HepG2 (cell line): ENCODE measurements at regions not wholly inside any gene's neighbourhood (a gene's known extent, or its start where the extent isn't known, plus 50 kb on each side); places are given as distances from the start of the nearest gene placed in this dataset.

ENCODE experiments used
- ATAC-seq: fragments of 200-7000 bp; cut with Tn5 transposase; 3 replicates; pipeline ENCODE4 v1.9.1; 2020; ENCODE audit warnings: mild to moderate bottlenecking, moderate library complexity
- BruUV-seq: library from RNA; stranded (reverse); fragments of 400-500 nt; replicated peaks from 2 replicates; lab custom pipeline; 2021; lab: Mats Ljungman, UMichigan
- CTCF ChIA-PET: fragments of 300-600 bp; formaldehyde crosslinking; extraction: SDS; loops from one replicate; lab custom pipeline; 2021; ENCODE audit warnings: low total read pairs, inconsistent platforms, low intra/inter-chr PET ratio; lab: Yijun Ruan, JAX
- POLR2A ChIA-PET: fragments of 350-600 bp; sonication (Branson Sonifier 250); formaldehyde crosslinking; loops from one replicate; lab custom pipeline; 2020; ENCODE audit warnings: antibody characterized with exemption, inconsistent platforms; lab: Yijun Ruan, JAX
- DNase-seq: peaks from one replicate; pipeline ENCODE4 v3.0.0-alpha.2; 2015; ENCODE audit warnings: low spot score
- FAIRE-seq: peaks from 3 replicates; lab custom pipeline; 2011; peaks lifted over from hg19 to GRCh38; lab: Jason Lieb, UNC
- H2AFZ ChIP-seq: one replicate; pipeline ENCODE4 v1.6.1; 2011; ENCODE audit warnings: low read length, inconsistent platforms
- H3K27ac ChIP-seq: fragments of 300-600 bp; 3 replicates; pipeline ENCODE4 v1.8.0; 2011; ENCODE audit warnings: mixed run types, mild to moderate bottlenecking, mixed read lengths, low read length, inconsistent platforms; ENCODE audit not compliant: insufficient read depth; ENCODE audit errors: extremely low read length
- H3K27me3 ChIP-seq, 2 experiments: fragments of 200-600 bp in 1 of 2; 2 replicates in 1 of 2; 3 replicates in 1 of 2; pipeline versions ENCODE4 v1.6.0 to v1.8.0; 2011; ENCODE audit warnings: low read length in 2 of 2, mild to moderate bottlenecking in 2 of 2, moderate library complexity in 2 of 2, inconsistent platforms in 1 of 2; ENCODE audit not compliant: insufficient read depth in 2 of 2, control insufficient read depth in 1 of 2
- H3K36me3 ChIP-seq, 2 experiments: fragments of 200-600 bp in 1 of 2; replicated peaks in 1 of 2; 2 replicates in 1 of 2; 3 replicates in 1 of 2; pipeline versions ENCODE4 v1.5.1 to v1.8.0; 2011; ENCODE audit warnings: low read length in 2 of 2, inconsistent platforms in 1 of 2; ENCODE audit not compliant: insufficient read depth in 2 of 2, control insufficient read depth in 1 of 2
- H3K4me1 ChIP-seq: 2 replicates; pipeline ENCODE4 v1.5.1; 2012; ENCODE audit warnings: low read length, inconsistent platforms; ENCODE audit not compliant: insufficient read depth
- H3K4me2 ChIP-seq: 2 replicates; pipeline ENCODE4 v1.6.0; 2011; ENCODE audit warnings: low read depth, low read length, inconsistent platforms
- H3K4me3 ChIP-seq, 3 experiments: fragments of 200-600 bp in 1 of 3; sonication (generic), shearing (Covaris generic) in 1 of 3; replicated peaks in 1 of 3; 2 replicates each; pipeline ENCODE4 v1.5.1; 2011 to 2016; ENCODE audit warnings: low read length in 3 of 3, inconsistent platforms in 2 of 3, low read depth in 2 of 3, mild to moderate bottlenecking in 2 of 3, control low read depth in 1 of 3, mixed read lengths in 1 of 3; ENCODE audit not compliant: insufficient read depth in 1 of 3
- H3K79me2 ChIP-seq: one replicate; pipeline ENCODE4 v1.6.1; 2011; ENCODE audit warnings: low read length, inconsistent platforms; ENCODE audit not compliant: insufficient read depth
- H3K9ac ChIP-seq: 2 replicates; pipeline ENCODE4 v1.6.0; 2011; ENCODE audit warnings: mild to moderate bottlenecking, low read depth, low read length, inconsistent platforms; ENCODE audit not compliant: insufficient read depth
- H3K9me3 ChIP-seq: 2 replicates; pipeline ENCODE4 v1.5.1; 2012; ENCODE audit warnings: mild to moderate bottlenecking, low read length
- H4K20me1 ChIP-seq: 2 replicates; pipeline ENCODE4 v1.6.0; 2011; ENCODE audit warnings: inconsistent platforms, mild to moderate bottlenecking, low read length, moderate library complexity; ENCODE audit not compliant: insufficient read depth
- CEBPB ChIP-seq: IDR thresholded peaks from 2 replicates; pipeline ENCODE4 v1.6.1; 2011; ENCODE audit warnings: low read depth, low read length, improper control_type of control experiment, borderline replicate concordance
- FOXO1 ChIP-seq: sonication (generic); formaldehyde crosslinking; IDR thresholded peaks from 2 replicates; pipeline ENCODE4 v1.4.0; 2020; ENCODE audit warnings: missing genetic modification reagents
- HNRNPL ChIP-seq: fragments of 200-400 bp; formaldehyde crosslinking; IDR thresholded peaks from 2 replicates; pipeline ENCODE4 v1.6.1; 2017; ENCODE audit warnings: mild to moderate bottlenecking, low read depth, low read length
- KDM5B ChIP-seq: sonication (generic); formaldehyde crosslinking; IDR thresholded peaks from 2 replicates; pipeline ENCODE4 v1.4.0; 2020; ENCODE audit warnings: missing genetic modification reagents, mild to moderate bottlenecking, borderline replicate concordance
- PAWR ChIP-seq: sonication (generic); formaldehyde crosslinking; IDR thresholded peaks from 2 replicates; pipeline ENCODE4 v1.4.0; 2020; ENCODE audit warnings: missing genetic modification reagents, mild to moderate bottlenecking, borderline replicate concordance
- POLR2G ChIP-seq: fragments of 200-400 bp; formaldehyde crosslinking; IDR thresholded peaks from 2 replicates; pipeline ENCODE4 v1.6.1; 2018; ENCODE audit warnings: mild to moderate bottlenecking, low read depth, low read length, moderate library complexity
- ZFP36 ChIP-seq: fragments of 150-350 bp; IDR thresholded peaks from 2 replicates; pipeline ENCODE4 v1.6.1; 2018; ENCODE audit warnings: borderline replicate concordance, low read length, low read depth; ENCODE audit not compliant: partially characterized antibody
- ZNF256 ChIP-seq: sonication (generic); formaldehyde crosslinking; conservative IDR thresholded peaks from 2 replicates; pipeline ENCODE4 v1.4.0; 2020; ENCODE audit warnings: missing genetic modification reagents
- ZNF441 ChIP-seq: sonication (generic); formaldehyde crosslinking; IDR thresholded peaks from 2 replicates; pipeline ENCODE4 v1.7.0; 2021; ENCODE audit warnings: missing genetic modification reagents, borderline replicate concordance
- ZNF556 ChIP-seq: sonication (generic); formaldehyde crosslinking; IDR thresholded peaks from 2 replicates; pipeline ENCODE4 v1.4.0; 2020; ENCODE audit warnings: mild to moderate bottlenecking, missing genetic modification reagents, borderline replicate concordance
- ZNF788 ChIP-seq: sonication (generic); formaldehyde crosslinking; IDR thresholded peaks from 2 replicates; pipeline ENCODE4 v1.5.0; 2020; ENCODE audit warnings: mild to moderate bottlenecking, missing genetic modification reagents, borderline replicate concordance
- ZSCAN20 ChIP-seq: sonication (generic); formaldehyde crosslinking; IDR thresholded peaks from 2 replicates; pipeline ENCODE4 v1.4.0; 2020; ENCODE audit warnings: missing genetic modification reagents, mild to moderate bottlenecking, borderline replicate concordance
- WGBS: methylation state at CpG from one replicate; pipeline ENCODE4 v1.1.6; 2017; ENCODE audit warnings: low lambda C conversion rate; 5-methylcytosine and 5-hydroxymethylcytosine counted together
- in situ Hi-C: cut with HindIII; loops from 2 replicates; pipeline ENCODE4 v1.10.0; 2017; ENCODE audit warnings: low pct_unique_long_range_greater_than_20kb; ENCODE audit not compliant: extremely low pct_ligation_motif_present
- intact Hi-C: fragments of 100-400 bp; cut with micrococcal nuclease; formaldehyde crosslinking; loops from one replicate; pipeline ENCODE4 v1.10.0; 2022; ENCODE audit not compliant: unreplicated experiment
- TF ChIP-seq, protein P1 (sequence below): sonication (generic); formaldehyde crosslinking; IDR thresholded peaks from 2 replicates; pipeline ENCODE4 v1.5.0; 2020; ENCODE audit warnings: missing genetic modification reagents
- TF ChIP-seq, protein P2 (sequence below): sonication (generic); formaldehyde crosslinking; IDR thresholded peaks from 2 replicates; pipeline ENCODE4 v1.4.0; 2020; ENCODE audit warnings: missing genetic modification reagents
- TF ChIP-seq, protein P3 (sequence below): sonication (generic); formaldehyde crosslinking; IDR thresholded peaks from 2 replicates; pipeline ENCODE4 v1.5.1; 2020; ENCODE audit warnings: missing genetic modification reagents, mild to moderate bottlenecking, borderline replicate concordance

DNA sequence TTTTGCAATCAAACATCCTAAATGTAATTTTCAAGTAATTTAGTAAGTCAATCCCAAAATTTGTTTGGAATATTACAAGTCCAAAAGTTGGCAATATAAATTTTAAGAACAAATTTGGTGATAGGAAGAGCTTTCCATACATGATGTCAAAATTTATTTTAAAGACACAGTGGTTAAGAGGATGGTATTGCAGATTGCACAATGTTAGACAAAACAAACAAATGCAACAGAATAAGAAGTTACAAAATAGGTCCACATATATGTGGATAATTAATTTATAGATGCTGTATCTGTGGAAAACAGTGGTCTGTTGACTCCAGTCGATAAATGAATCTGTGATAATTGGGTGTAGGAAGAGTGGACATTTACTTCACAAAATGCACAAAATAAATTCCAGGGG is 358.5 kb downstream of the PCDH7 start:
- no peak overlapping the region for H2AFZ ChIP-seq
- H3K27me3 ChIP-seq = no peaks in the 10 kb centered on the region
- WGBS = 23% methylated on average over 1 of the region's 1 CpG
- in situ Hi-C loops (no loop called here), intact Hi-C loops (no loop called here)
- H3K79me2 ChIP-seq = no peaks in the 10 kb centered on the region
- ATAC-seq = no peak
- no peaks in the 10 kb centered on the region for H3K9me3 ChIP-seq
- H3K4me3 ChIP-seq = no peak overlapping the region
- ChIA-PET POLR2A (no interaction called here), CTCF (no interaction called here)
- BruUV-seq = no TSS peak
- no peak overlapping the region for H3K4me2 ChIP-seq
- no peaks in the 10 kb centered on the region for H3K4me1 ChIP-seq
- H4K20me1 ChIP-seq = no peaks in the 10 kb centered on the region
- TF ChIP-seq ZNF441 (CRISPR knock-in tag) (no peak), KDM5B (no peak), ZSCAN20 (CRISPR knock-in tag) (no peak), HNRNPL (no peak), POLR2G (no peak), CEBPB (0 out of 2 replicates have a peak, but pooled peaks have one; percentile 5)
- TF ChIP-seq, protein P1, sequence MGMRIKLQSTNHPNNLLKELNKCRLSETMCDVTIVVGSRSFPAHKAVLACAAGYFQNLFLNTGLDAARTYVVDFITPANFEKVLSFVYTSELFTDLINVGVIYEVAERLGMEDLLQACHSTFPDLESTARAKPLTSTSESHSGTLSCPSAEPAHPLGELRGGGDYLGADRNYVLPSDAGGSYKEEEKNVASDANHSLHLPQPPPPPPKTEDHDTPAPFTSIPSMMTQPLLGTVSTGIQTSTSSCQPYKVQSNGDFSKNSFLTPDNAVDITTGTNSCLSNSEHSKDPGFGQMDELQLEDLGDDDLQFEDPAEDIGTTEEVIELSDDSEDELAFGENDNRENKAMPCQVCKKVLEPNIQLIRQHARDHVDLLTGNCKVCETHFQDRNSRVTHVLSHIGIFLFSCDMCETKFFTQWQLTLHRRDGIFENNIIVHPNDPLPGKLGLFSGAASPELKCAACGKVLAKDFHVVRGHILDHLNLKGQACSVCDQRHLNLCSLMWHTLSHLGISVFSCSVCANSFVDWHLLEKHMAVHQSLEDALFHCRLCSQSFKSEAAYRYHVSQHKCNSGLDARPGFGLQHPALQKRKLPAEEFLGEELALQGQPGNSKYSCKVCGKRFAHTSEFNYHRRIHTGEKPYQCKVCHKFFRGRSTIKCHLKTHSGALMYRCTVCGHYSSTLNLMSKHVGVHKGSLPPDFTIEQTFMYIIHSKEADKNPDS (CRISPR knock-in tag) = no peak
- FAIRE-seq = no peak
- no peaks in the 10 kb centered on the region for H3K36me3 ChIP-seq
- no peak for DNase-seq
- no peak overlapping the region for H3K9ac ChIP-seq
- no peak overlapping the region for H3K27ac ChIP-seq

DNA sequence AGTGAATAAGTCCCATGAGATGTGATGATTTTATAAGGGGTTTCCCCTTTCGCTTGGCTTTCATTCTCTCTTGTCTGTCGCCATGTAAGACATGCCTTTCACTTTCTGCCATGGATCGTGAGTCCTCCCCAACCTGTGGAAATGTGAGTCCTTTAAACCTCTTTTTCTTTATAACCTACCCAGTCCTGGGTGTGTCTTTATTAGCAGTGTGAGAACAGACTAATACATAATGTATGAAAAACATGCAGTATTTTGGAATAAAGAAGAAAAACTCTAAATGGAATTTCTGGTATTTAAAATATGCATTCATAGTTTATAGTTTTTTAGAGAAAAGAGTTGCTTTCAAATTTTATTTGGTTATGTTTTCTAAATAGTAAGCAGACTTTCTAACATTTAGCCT is 360.7 kb downstream of the PCDH7 start:
- no peak for FAIRE-seq
- no TSS peak for BruUV-seq
- H4K20me1 ChIP-seq = no peaks in the 10 kb centered on the region
- H3K36me3 ChIP-seq = no peaks in the 10 kb centered on the region
- H3K27me3 ChIP-seq = no peaks in the 10 kb centered on the region
- no peak overlapping the region for H2AFZ ChIP-seq
- no peak overlapping the region for H3K9ac ChIP-seq
- WGBS = 3% methylated on average over 3 of the region's 3 CpGs
- ChIA-PET POLR2A (no interaction called here), CTCF (no interaction called here)
- H3K27ac ChIP-seq = no peak overlapping the region
- no peaks in the 10 kb centered on the region for H3K9me3 ChIP-seq
- no peak for DNase-seq
- ATAC-seq = no peak
- H3K79me2 ChIP-seq = no peaks in the 10 kb centered on the region
- H3K4me1 ChIP-seq = no peaks in the 10 kb centered on the region
- H3K4me3 ChIP-seq = no peak overlapping the region
- in situ Hi-C loops (no loop called here), intact Hi-C loops (no loop called here)
- H3K4me2 ChIP-seq = no peak overlapping the region
- TF ChIP-seq ZNF556 = no peak
- TF ChIP-seq, protein P2, sequence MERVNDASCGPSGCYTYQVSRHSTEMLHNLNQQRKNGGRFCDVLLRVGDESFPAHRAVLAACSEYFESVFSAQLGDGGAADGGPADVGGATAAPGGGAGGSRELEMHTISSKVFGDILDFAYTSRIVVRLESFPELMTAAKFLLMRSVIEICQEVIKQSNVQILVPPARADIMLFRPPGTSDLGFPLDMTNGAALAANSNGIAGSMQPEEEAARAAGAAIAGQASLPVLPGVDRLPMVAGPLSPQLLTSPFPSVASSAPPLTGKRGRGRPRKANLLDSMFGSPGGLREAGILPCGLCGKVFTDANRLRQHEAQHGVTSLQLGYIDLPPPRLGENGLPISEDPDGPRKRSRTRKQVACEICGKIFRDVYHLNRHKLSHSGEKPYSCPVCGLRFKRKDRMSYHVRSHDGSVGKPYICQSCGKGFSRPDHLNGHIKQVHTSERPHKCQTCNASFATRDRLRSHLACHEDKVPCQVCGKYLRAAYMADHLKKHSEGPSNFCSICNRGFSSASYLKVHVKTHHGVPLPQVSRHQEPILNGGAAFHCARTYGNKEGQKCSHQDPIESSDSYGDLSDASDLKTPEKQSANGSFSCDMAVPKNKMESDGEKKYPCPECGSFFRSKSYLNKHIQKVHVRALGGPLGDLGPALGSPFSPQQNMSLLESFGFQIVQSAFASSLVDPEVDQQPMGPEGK (CRISPR knock-in tag) = no peak
- TF ChIP-seq, protein P3, sequence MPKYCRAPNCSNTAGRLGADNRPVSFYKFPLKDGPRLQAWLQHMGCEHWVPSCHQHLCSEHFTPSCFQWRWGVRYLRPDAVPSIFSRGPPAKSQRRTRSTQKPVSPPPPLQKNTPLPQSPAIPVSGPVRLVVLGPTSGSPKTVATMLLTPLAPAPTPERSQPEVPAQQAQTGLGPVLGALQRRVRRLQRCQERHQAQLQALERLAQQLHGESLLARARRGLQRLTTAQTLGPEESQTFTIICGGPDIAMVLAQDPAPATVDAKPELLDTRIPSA (CRISPR knock-in tag) = no peak
- no peak for TF ChIP-seq ZNF788
- TF ChIP-seq PAWR = no peak
- no peak for TF ChIP-seq ZFP36
- no peak for TF ChIP-seq ZNF256
- TF ChIP-seq FOXO1 (CRISPR knock-in tag) = no peak
